Peyer's patch (tissue), 4 donors: ENCODE measurements at regions not wholly inside any gene's neighbourhood (a gene's known extent, or its start where the extent isn't known, plus 50 kb on each side); places are given as distances from the start of the nearest gene placed in this dataset.
A peak's percentile ranks its signal among the peaks of the same experiment; 100 is the strongest.

Source experiments
- DNase-seq, 3 donors: peaks; one replicate each; pipeline ENCODE4 v3.0.0-alpha.2; 2017 to 2019
- H3K27ac ChIP-seq, 4 donors: fragments of 200-600 bp; sonication (generic); one replicate each; pipeline ENCODE4 v1.5.1; 2016 to 2019
- H3K27me3 ChIP-seq, 2 donors: fragments of 200-600 bp; sonication (generic); one replicate each; pipeline ENCODE4 v1.5.1; 2019
- H3K36me3 ChIP-seq, 3 donors: fragments of 200-600 bp; sonication (generic); one replicate each; pipeline ENCODE4 v1.5.1; 2016 to 2019
- H3K4me1 ChIP-seq, 4 donors: fragments of 200-600 bp; sonication (generic); one replicate each; pipeline ENCODE4 v1.5.1; 2016 to 2019
- H3K4me3 ChIP-seq, 4 donors: fragments of 200-600 bp; sonication (generic); 1 replicate in 3 of 4; 2 replicates in 1 of 4; pipeline ENCODE4 v1.5.1; 2016 to 2019; ENCODE audit warnings: mild to moderate bottlenecking in 1 of 4
- H3K9me3 ChIP-seq, 4 donors: fragments of 200-600 bp; sonication (generic); one replicate each; pipeline ENCODE4 v1.5.1; 2016 to 2019; ENCODE audit warnings: mild to moderate bottlenecking in 1 of 4
- POLR2A ChIP-seq, 2 donors: fragments of 450-650 bp; IDR thresholded peaks; one replicate each; pipeline ENCODE4 v1.5.1; 2017; ENCODE audit warnings: antibody characterized with exemption in 2 of 2, mild to moderate bottlenecking in 2 of 2, moderate library complexity in 2 of 2
- TF ChIP-seq, protein P1 (sequence below), 6 experiments: fragments of 450-650 bp in 4 of 6; fragments of 200-600 bp in 2 of 6; sonication (generic) in 1 of 6; IDR thresholded peaks; one replicate each; pipeline ENCODE4 v1.5.1; 2017 to 2019; ENCODE audit warnings: antibody characterized with exemption in 6 of 6, mild to moderate bottlenecking in 3 of 6, moderate library complexity in 1 of 6

DNA sequence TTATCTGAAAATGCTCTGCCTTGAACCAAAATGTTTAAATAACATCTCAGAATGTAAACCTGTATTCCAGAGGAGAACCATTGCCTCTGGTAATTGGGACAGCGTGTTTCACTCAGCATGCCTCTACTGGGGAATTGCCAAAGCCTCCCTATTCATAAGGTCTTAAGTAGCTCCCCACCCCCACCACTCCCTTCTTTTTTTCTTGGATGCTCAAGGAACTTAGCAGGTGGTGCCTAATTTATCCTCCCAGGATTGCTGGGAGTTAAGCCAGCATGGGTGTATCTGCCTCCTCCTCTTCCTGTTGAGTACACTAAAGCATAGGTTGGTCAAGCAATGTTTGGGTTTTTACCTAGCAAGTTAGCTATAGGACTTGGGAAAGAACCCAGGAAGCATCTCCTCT, 220.2 kb downstream of the DMAC1 start:
- no peak overlapping the region for H3K4me3 ChIP-seq
- H3K36me3 ChIP-seq, result no peaks in the 10 kb centered on the region
- no peaks in the 10 kb centered on the region for H3K4me1 ChIP-seq
- no peak overlapping the region for H3K27ac ChIP-seq
- DNase-seq, result no peak
- no peaks in the 10 kb centered on the region for H3K27me3 ChIP-seq
- TF ChIP-seq, protein P1, sequence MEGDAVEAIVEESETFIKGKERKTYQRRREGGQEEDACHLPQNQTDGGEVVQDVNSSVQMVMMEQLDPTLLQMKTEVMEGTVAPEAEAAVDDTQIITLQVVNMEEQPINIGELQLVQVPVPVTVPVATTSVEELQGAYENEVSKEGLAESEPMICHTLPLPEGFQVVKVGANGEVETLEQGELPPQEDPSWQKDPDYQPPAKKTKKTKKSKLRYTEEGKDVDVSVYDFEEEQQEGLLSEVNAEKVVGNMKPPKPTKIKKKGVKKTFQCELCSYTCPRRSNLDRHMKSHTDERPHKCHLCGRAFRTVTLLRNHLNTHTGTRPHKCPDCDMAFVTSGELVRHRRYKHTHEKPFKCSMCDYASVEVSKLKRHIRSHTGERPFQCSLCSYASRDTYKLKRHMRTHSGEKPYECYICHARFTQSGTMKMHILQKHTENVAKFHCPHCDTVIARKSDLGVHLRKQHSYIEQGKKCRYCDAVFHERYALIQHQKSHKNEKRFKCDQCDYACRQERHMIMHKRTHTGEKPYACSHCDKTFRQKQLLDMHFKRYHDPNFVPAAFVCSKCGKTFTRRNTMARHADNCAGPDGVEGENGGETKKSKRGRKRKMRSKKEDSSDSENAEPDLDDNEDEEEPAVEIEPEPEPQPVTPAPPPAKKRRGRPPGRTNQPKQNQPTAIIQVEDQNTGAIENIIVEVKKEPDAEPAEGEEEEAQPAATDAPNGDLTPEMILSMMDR (IDR thresholded peaks at IDR 0.05), result no peak
- TF ChIP-seq POLR2A (IDR thresholded peaks at IDR 0.05), result no peak
- H3K9me3 ChIP-seq, result no peaks in the 10 kb centered on the region

DNA sequence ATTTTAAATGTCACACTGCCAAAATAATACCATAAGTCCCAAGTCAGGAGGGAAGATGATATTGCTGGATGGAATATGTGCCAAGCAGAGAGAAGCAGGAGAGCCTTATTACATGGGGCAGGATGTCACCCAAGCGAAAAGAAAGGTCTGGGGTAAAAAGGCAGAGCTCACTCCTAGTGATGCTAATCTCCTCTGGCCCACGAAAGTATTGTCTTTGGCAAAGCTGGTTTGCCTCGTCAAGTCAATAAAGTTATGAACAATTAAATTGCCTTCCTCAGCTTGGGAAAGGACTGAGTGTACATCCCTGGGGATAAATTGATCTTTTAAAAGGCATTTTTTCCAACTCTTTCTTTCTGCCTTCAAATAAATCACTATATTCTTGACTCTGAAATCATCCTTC, 220.6 kb downstream of the DMAC1 start:
- no peak for DNase-seq
- no peak overlapping the region for H3K4me3 ChIP-seq
- H3K27me3 ChIP-seq, result no peaks in the 10 kb centered on the region
- no peak overlapping the region for H3K27ac ChIP-seq
- H3K9me3 ChIP-seq, result no peaks in the 10 kb centered on the region
- no peaks in the 10 kb centered on the region for H3K4me1 ChIP-seq
- H3K36me3 ChIP-seq, result no peaks in the 10 kb centered on the region
- TF ChIP-seq POLR2A (IDR thresholded peaks at IDR 0.05), result no peak
- TF ChIP-seq, protein P1 (IDR thresholded peaks at IDR 0.05), result no peak

DNA sequence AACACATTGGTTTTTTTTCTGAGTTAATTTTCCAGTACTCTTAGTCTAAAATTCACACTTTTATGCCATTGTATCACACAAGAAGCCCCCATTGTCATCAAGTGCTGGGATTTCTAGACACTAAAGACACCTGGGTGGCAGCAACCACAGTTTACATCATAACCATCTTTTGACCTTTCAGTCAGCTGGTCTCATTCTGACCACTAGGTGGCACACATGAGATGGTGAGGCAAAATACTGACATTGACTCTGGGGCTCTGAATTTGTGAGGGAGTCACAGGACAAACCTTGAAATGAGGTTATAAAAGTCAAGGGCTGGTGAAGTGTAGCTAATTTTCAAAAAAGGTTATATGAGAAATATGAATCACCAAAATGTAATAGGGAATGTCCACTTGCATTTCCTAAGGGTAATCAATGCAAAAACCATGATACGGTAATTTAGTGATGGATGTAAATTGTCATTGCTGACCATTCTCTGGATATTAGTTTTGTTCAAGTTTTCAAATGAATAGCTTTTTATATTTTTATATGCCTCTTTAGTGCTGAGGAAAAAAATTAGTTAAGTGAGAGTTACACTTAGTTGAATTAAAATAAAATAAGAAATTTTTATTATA, 229.4 kb downstream of the DMAC1 start:
- no peak overlapping the region for H3K27ac ChIP-seq
- H3K4me1 ChIP-seq, result no peaks in the 10 kb centered on the region
- no peaks in the 10 kb centered on the region for H3K27me3 ChIP-seq
- H3K36me3 ChIP-seq, result no peaks in the 10 kb centered on the region
- H3K9me3 ChIP-seq, result no peaks in the 10 kb centered on the region
- DNase-seq, result peak in 2 of 3 donors; percentile 59 to 75
- no peak for TF ChIP-seq POLR2A (IDR thresholded peaks at IDR 0.05)
- TF ChIP-seq, protein P1 (IDR thresholded peaks at IDR 0.05), result peak; percentile 51 to 76 (median 72)
- H3K4me3 ChIP-seq, result no peak overlapping the region

DNA sequence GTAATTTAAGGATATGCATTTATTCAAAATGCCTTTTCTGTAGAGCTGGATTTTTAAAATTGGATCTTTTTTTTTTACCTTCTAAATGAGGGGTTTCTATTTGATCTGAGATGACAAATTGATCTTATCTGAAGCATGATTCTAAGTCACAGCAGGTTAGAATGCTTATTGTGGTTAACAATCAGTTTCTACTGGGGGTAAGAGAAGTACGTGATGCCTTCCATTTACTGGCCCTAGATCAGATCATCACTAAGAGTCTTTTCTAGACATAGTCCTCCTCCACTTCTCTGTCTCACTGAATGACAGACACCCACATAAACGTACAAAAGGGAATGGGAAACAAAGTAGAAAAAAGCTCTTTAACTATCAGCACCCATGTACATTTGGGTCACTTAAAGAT, 231.9 kb downstream of the DMAC1 start:
- DNase-seq, result no peak

DNA sequence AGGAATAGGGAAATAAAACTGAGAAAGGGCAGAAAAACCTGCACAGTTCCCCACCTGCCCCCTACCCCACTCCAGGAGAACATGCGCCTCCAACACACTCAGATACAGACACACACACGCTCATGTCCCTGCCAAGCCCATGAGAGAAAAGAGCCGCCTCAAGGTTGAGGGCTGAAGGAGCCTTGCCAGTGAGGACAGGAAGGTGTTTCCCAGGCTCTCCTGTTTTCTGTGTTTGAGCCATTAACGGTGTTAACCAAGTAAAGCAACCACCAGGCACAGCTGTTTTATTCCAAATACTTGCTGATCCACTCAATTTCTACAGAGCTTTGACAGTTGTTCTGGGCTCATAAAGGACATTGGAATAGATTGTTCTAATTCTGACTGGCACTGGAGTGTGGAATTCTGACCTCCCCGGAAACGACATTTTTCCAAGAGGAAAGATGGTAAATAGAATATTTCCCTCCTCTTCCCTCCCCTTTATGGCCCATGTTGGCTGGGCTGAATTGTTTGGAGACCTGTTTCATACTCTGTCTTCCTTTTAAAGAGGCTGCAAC, 238.0 kb downstream of the DMAC1 start:
- no peaks in the 10 kb centered on the region for H3K4me1 ChIP-seq
- H3K27ac ChIP-seq, result no peak overlapping the region
- no peaks in the 10 kb centered on the region for H3K27me3 ChIP-seq
- no peaks in the 10 kb centered on the region for H3K36me3 ChIP-seq
- no peak overlapping the region for H3K4me3 ChIP-seq
- no peaks in the 10 kb centered on the region for H3K9me3 ChIP-seq
- TF ChIP-seq POLR2A (IDR thresholded peaks at IDR 0.05), result no peak
- DNase-seq, result no peak

More for the DNA sequence above, 231.9 kb downstream of the DMAC1 start:
- no peak overlapping the region for H3K4me3 ChIP-seq
- TF ChIP-seq, protein P1 (IDR thresholded peaks at IDR 0.05), result no peak
- TF ChIP-seq POLR2A (IDR thresholded peaks at IDR 0.05), result no peak
- H3K27ac ChIP-seq, result no peak overlapping the region
- no peaks in the 10 kb centered on the region for H3K9me3 ChIP-seq
- no peaks in the 10 kb centered on the region for H3K27me3 ChIP-seq
- H3K36me3 ChIP-seq, result no peaks in the 10 kb centered on the region
- H3K4me1 ChIP-seq, result no peaks in the 10 kb centered on the region

DNA sequence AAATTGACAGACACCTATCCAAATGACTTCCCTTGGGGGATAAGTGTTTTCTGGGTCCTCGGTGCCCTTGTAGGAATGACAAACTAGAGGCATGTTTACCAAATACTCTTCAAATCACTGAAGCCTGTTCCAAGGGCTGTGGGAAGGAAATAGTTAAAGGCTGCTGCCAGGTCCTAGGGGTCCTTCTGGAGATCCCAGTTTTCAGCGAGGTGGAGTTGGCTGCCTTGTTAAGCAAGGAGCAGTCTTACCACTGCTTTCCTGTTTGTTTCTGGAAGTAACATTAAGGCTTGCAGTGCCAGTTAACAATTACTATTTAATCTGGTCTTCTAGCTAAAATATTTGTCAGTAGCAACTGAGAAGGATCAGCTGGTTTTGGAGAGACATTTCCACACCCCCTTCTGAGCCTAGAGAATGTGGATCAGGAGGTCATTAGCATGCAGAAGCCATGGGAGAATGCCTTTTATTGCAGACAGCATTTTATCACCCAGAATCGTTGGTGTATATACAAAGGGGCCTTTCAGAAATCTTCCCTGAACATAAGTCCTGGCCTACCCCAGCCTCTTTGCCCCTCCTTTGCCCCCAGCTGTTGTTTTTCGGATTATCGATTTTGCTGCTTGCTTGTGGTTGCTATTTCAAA, 238.8 kb downstream of the DMAC1 start:
- Histone ChIP-seq H3K36me3 (no peaks in the 10 kb centered on the region), H3K4me1 (no peaks in the 10 kb centered on the region), H3K27me3 (no peaks in the 10 kb centered on the region), H3K9me3 (no peaks in the 10 kb centered on the region), H3K27ac (no peak overlapping the region), H3K4me3 (no peak overlapping the region)
- no peak for DNase-seq
- TF ChIP-seq, protein P1 (IDR thresholded peaks at IDR 0.05), result no peak
- no peak for TF ChIP-seq POLR2A (IDR thresholded peaks at IDR 0.05)
